Lung (tissue), 11 donors: ENCODE measurements at regions not wholly inside any gene's neighbourhood (a gene's known extent, or its start where the extent isn't known, plus 50 kb on each side); places are given as distances from the start of the nearest gene placed in this dataset.

Experiments
- ATAC-seq: fragments of 200-7000 bp; cut with Tn5 transposase; one replicate; pipeline ENCODE4 v1.9.1; 2020; ENCODE audit warnings: moderate number of reproducible peaks; ENCODE audit not compliant: insufficient read depth, low FRiP score
- DNase-seq, 3 donors: peaks; one replicate each; pipeline ENCODE4 v3.0.0-alpha.2; 2013 to 2017
- H3K27ac ChIP-seq, 2 donors: one replicate each; pipeline ENCODE4 v1.5.1; 2013; ENCODE audit warnings: mild to moderate bottlenecking in 2 of 2, moderate library complexity in 2 of 2, control low read depth in 1 of 2, inconsistent platforms in 1 of 2, low read depth in 1 of 2, low read length in 1 of 2
- H3K27me3 ChIP-seq, 3 donors: one replicate each; pipeline ENCODE4 v1.5.1; 2013; ENCODE audit warnings: low read length in 2 of 3; ENCODE audit not compliant: control insufficient read depth in 3 of 3, insufficient read depth in 3 of 3
- H3K36me3 ChIP-seq, 4 donors: one replicate each; pipeline ENCODE4 v1.5.1; 2013; ENCODE audit warnings: low read length in 4 of 4, mild to moderate bottlenecking in 1 of 4, moderate library complexity in 1 of 4; ENCODE audit not compliant: control insufficient read depth in 4 of 4, insufficient read depth in 4 of 4
- H3K4me1 ChIP-seq, 5 donors: one replicate each; pipeline ENCODE4 v1.5.1; 2013; ENCODE audit warnings: low read length in 5 of 5, mild to moderate bottlenecking in 2 of 5, moderate library complexity in 1 of 5; ENCODE audit not compliant: control insufficient read depth in 5 of 5, insufficient read depth in 5 of 5
- H3K4me3 ChIP-seq: one replicate; pipeline ENCODE4 v1.5.1; 2013; ENCODE audit warnings: mild to moderate bottlenecking, control low read depth, moderate library complexity
- H3K9ac ChIP-seq, 2 donors: one replicate each; pipeline ENCODE4 v1.5.1; 2013; ENCODE audit warnings: low read length in 2 of 2, control low read depth in 1 of 2; ENCODE audit not compliant: insufficient read depth in 1 of 2
- H3K9me3 ChIP-seq, 4 donors: one replicate each; pipeline ENCODE4 v1.5.1; 2013; ENCODE audit warnings: low read length in 3 of 4, mild to moderate bottlenecking in 1 of 4, moderate library complexity in 1 of 4; ENCODE audit not compliant: control insufficient read depth in 4 of 4, insufficient read depth in 3 of 4
- WGBS, 2 donors: extraction: QIAGEN DNeasy Blood & Tissue Kit; methylation state at CpG; one replicate each; pipeline ENCODE4 v1.1.7; 2013; 5-methylcytosine and 5-hydroxymethylcytosine counted together
- TF ChIP-seq, protein P1 (sequence below): IDR thresholded peaks from 2 replicates; pipeline ENCODE4 v1.5.1; 2012; ENCODE audit warnings: mild to moderate bottlenecking; ENCODE audit errors: control extremely low read depth, extremely low read depth
- donor health status: control.
- donor health status: control.
- donor health status: Bipolar disorder and iron deficiency.
- donor health status: healthy.
- donor health status: DM: yes; HTN: yes; CAD: no.

DNA sequence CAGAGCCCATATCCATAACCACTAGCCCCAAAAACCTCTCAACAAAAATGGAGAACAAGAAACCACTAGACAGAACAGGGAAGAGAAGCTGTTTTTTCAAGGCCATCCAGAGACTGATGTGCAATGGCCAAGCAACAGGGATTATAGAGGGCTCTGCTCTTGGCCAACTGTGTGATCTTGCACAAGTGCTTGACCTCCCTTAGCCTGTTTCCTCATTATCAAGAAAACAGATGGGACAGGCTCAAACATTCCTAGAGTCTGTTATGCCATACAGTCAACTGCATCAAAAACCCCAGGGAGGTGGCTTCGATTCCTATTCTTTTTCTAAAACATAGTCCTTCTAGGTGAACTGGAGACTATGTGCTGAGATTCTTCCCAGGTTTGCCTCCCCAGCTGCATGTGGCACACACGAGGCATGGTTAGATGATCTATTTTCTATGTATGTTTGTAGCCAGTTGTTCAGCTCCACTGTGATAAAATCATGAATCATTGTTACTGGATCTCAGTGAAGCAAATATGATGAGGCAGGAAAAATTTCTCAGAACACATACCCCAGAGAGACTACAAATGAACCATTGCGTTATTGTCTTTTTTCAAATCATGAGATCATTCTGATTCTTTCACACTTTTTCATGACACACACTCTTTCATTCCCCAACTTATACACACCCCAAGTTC, 132.9 kb upstream of the TGFBR2 start:
- H3K36me3 ChIP-seq = no peaks in the 10 kb centered on the region
- no peak overlapping the region for H3K4me3 ChIP-seq
- H3K27ac ChIP-seq = peak overlapping the region; percentile 56 to 74
- H3K9ac ChIP-seq = no peak overlapping the region
- TF ChIP-seq, protein P1, sequence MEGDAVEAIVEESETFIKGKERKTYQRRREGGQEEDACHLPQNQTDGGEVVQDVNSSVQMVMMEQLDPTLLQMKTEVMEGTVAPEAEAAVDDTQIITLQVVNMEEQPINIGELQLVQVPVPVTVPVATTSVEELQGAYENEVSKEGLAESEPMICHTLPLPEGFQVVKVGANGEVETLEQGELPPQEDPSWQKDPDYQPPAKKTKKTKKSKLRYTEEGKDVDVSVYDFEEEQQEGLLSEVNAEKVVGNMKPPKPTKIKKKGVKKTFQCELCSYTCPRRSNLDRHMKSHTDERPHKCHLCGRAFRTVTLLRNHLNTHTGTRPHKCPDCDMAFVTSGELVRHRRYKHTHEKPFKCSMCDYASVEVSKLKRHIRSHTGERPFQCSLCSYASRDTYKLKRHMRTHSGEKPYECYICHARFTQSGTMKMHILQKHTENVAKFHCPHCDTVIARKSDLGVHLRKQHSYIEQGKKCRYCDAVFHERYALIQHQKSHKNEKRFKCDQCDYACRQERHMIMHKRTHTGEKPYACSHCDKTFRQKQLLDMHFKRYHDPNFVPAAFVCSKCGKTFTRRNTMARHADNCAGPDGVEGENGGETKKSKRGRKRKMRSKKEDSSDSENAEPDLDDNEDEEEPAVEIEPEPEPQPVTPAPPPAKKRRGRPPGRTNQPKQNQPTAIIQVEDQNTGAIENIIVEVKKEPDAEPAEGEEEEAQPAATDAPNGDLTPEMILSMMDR = no peak
- DNase-seq (peak in 1 of 3 donors; percentile 53), ATAC-seq (peak; percentile 55)
- 80 to 85% methylated on average over 3 of the region's 3 CpGs for WGBS, 2 donors
- no peaks in the 10 kb centered on the region for H3K27me3 ChIP-seq
- no peaks in the 10 kb centered on the region for H3K9me3 ChIP-seq
- H3K4me1 ChIP-seq = peaks cover 0 to 29% (median 15%) of the 10 kb centered on the region in 5 donors

DNA sequence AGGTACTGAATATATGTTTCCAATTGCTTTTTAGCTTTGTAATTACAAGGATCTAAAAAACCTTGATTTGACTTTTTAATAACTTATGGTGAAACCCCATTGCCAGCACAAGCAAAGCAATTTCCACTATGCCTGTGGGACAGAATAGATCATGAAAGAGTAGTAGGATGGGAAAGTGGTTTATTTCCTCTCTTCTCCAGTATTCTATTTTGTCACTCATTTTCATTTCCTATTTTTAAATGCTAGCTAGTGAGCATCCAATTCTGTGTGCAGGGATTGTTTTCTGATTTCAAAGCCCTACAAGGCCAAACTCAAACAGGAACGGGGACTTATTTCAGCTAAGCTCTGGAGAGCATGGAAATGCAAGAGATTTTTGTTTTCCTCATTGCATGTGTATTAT, 132.0 kb upstream of the TGFBR2 start:
- 69 to 74% methylated on average over 1 of the region's 1 CpG for WGBS, 2 donors
- H3K4me3 ChIP-seq = no peak overlapping the region
- no peaks in the 10 kb centered on the region for H3K36me3 ChIP-seq
- no peak overlapping the region for H3K9ac ChIP-seq
- no peaks in the 10 kb centered on the region for H3K27me3 ChIP-seq
- TF ChIP-seq, protein P1 = no peak
- H3K4me1 ChIP-seq = peaks cover 0 to 29% (median 15%) of the 10 kb centered on the region in 5 donors
- ATAC-seq (no peak), DNase-seq (no peak)
- H3K9me3 ChIP-seq = no peaks in the 10 kb centered on the region
- peak overlapping the region in 1 of 2 donors; percentile 74 for H3K27ac ChIP-seq

DNA sequence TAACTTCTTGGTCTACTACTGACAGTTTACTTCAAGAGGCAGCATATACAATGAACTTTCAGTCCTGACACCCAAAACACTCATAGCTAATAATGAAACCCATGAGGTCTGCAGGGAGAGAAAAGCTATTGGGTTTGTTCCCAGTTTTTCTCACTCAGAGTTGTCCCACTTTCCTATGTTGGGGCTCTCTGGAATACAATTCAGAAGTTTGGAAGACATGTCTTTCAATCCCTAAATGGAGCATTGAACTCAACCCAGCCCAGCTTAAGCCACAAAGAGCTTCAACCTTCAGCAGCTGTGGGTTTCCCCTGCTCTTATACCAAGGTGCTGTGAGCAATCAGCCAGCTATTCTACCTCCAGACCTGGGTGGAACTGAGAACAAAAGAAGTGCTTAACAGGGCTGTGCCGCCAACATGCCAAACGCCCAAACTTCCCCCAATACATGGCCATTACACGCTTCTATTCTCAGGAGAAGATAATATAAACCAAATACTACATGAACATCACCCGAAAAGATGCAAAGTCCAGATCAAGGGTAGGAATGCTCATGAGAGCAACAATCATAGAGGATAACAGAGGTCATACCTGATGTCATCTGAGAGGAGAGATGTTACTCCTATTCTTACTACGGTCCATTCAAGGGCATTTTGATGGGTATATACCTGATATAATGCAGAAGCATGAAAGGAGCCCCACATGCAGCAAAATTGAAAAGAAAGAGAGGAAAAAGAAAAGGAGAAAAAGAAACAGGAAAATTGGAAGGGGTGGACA, 131.2 kb upstream of the TGFBR2 start:
- Histone ChIP-seq H3K27ac (no peak overlapping the region), H3K9me3 (no peaks in the 10 kb centered on the region), H3K4me1 (peaks cover 0 to 29% (median 15%) of the 10 kb centered on the region in 5 donors), H3K36me3 (no peaks in the 10 kb centered on the region), H3K4me3 (no peak overlapping the region), H3K27me3 (no peaks in the 10 kb centered on the region), H3K9ac (no peak overlapping the region)
- TF ChIP-seq, protein P1 = no peak
- DNase-seq (no peak), ATAC-seq (no peak)
- 94 to 98% methylated on average over 5 of the region's 5 CpGs for WGBS, 2 donors
